Upper lobe of left lung (tissue), 6 donors: ENCODE measurements at regions not wholly inside any gene's neighbourhood (a gene's known extent, or its start where the extent isn't known, plus 50 kb on each side); places are given as distances from the start of the nearest gene placed in this dataset.

ENCODE experiments used
- ATAC-seq, 2 donors: fragments of 200-7000 bp; cut with Tn5 transposase; one replicate each; pipeline ENCODE4 v1.9.1; 2022; ENCODE audit warnings: mild to moderate bottlenecking in 2 of 2, moderate library complexity in 2 of 2; ENCODE audit not compliant: low FRiP score in 2 of 2
- DNase-seq, 2 donors: peaks; one replicate each; pipeline ENCODE4 v3.0.0-alpha.2; 2019 to 2020
- H3K27ac ChIP-seq, 4 donors: fragments of 200-600 bp; sonication (generic); one replicate each; pipeline ENCODE4 v1.5.1; 2016 to 2019
- H3K27me3 ChIP-seq, 4 donors: fragments of 200-600 bp; sonication (generic); one replicate each; pipeline ENCODE4 v1.5.1; 2017 to 2019
- H3K36me3 ChIP-seq, 4 donors: fragments of 200-600 bp; sonication (generic); one replicate each; pipeline ENCODE4 v1.5.1; 2016 to 2019
- H3K4me1 ChIP-seq, 4 donors: fragments of 200-600 bp; sonication (generic); one replicate each; pipeline ENCODE4 v1.5.1; 2018 to 2019
- H3K4me3 ChIP-seq, 4 donors: fragments of 200-600 bp; sonication (generic); one replicate each; pipeline ENCODE4 v1.5.1; 2017 to 2019; ENCODE audit warnings: mild to moderate bottlenecking in 2 of 4, moderate library complexity in 1 of 4
- H3K9me3 ChIP-seq, 4 donors: fragments of 200-600 bp; sonication (generic); one replicate each; pipeline ENCODE4 v1.5.1; 2018 to 2019
- CTCF ChIP-seq, 6 experiments: fragments of 450-650 bp in 4 of 6; fragments of 200-600 bp in 2 of 6; sonication (generic) in 2 of 6; IDR thresholded peaks; one replicate each; pipeline ENCODE4 v1.5.1; 2016 to 2019; ENCODE audit warnings: antibody characterized with exemption in 6 of 6
- EP300 ChIP-seq, 4 donors: sonication (generic); formaldehyde crosslinking; IDR thresholded peaks; one replicate each; pipeline ENCODE4 v1.5.1; 2017; ENCODE audit warnings: antibody characterized with exemption in 4 of 4, control low read depth in 2 of 4
- POLR2A ChIP-seq, 4 donors: fragments of 450-650 bp; IDR thresholded peaks; one replicate each; pipeline ENCODE4 v1.5.1; 2016 to 2017; ENCODE audit warnings: antibody characterized with exemption in 4 of 4, mild to moderate bottlenecking in 2 of 4
- POLR2AphosphoS5 ChIP-seq, 2 donors: sonication (generic); formaldehyde crosslinking; IDR thresholded peaks; one replicate each; pipeline ENCODE4 v1.5.1; 2017; ENCODE audit warnings: antibody characterized with exemption in 2 of 2
- WGBS, 2 donors: methylation state at CpG; one replicate each; pipeline ENCODE4 v1.1.5; 2017 to 2018; 5-methylcytosine and 5-hydroxymethylcytosine counted together
- donor health status: DM: no; HTN: no; CAD: no; lungs with moderate emphysema.
- donor health status: DM: no; HTN: yes; CAD: no; lungs with severe emphysema.

- DNase-seq (no peak), ATAC-seq (no peak)
- TF ChIP-seq CTCF (IDR thresholded peaks at IDR 0.05) (no peak), POLR2A (IDR thresholded peaks at IDR 0.05) (no peak), EP300 (IDR thresholded peaks at IDR 0.05) (no peak), POLR2AphosphoS5 (IDR thresholded peaks at IDR 0.05) (no peak)
- H3K27ac ChIP-seq: no peak overlapping the region
- 87% methylated on average over 6 of the region's 6 CpGs for WGBS, 2 donors
- no peaks in the 10 kb centered on the region for H3K4me1 ChIP-seq
- H3K4me3 ChIP-seq: no peak overlapping the region
- no peaks in the 10 kb centered on the region for H3K27me3 ChIP-seq
- peaks cover 0 to 4% (median 0%) of the 10 kb centered on the region in 4 donors for H3K9me3 ChIP-seq
- H3K36me3 ChIP-seq: no peaks in the 10 kb centered on the region
Measured at GRCh38 chr14:106390401-106390800, 864.0 kb downstream of the TMEM121 start.

GRCh38 chr14:106390947-106391346 lies 864.6 kb downstream of the TMEM121 start:
- Histone ChIP-seq H3K27ac (no peak overlapping the region), H3K36me3 (no peaks in the 10 kb centered on the region), H3K4me3 (no peak overlapping the region), H3K9me3 (peaks cover 0 to 4% (median 0%) of the 10 kb centered on the region in 4 donors), H3K27me3 (no peaks in the 10 kb centered on the region), H3K4me1 (no peaks in the 10 kb centered on the region)
- no peak for DNase-seq
- ATAC-seq: peak in 1 of 2 donors; percentile 22
- 75 to 83% methylated on average over 6 of the region's 6 CpGs for WGBS, 2 donors
- TF ChIP-seq POLR2A (IDR thresholded peaks at IDR 0.05): no peak
- TF ChIP-seq POLR2AphosphoS5 (IDR thresholded peaks at IDR 0.05): no peak
- TF ChIP-seq CTCF (IDR thresholded peaks at IDR 0.05): no peak
- TF ChIP-seq EP300 (IDR thresholded peaks at IDR 0.05): no peak

- ATAC-seq (no peak), DNase-seq (no peak)
- Histone ChIP-seq H3K27me3 (no peaks in the 10 kb centered on the region), H3K36me3 (no peaks in the 10 kb centered on the region), H3K4me1 (no peaks in the 10 kb centered on the region), H3K4me3 (no peak overlapping the region), H3K9me3 (no peaks in the 10 kb centered on the region), H3K27ac (no peak overlapping the region)
- TF ChIP-seq POLR2A (IDR thresholded peaks at IDR 0.05): no peak
- no peak for TF ChIP-seq EP300 (IDR thresholded peaks at IDR 0.05)
- TF ChIP-seq CTCF (IDR thresholded peaks at IDR 0.05): no peak
- no peak for TF ChIP-seq POLR2AphosphoS5 (IDR thresholded peaks at IDR 0.05)
- 58 to 68% methylated on average over 2 of the region's 2 CpGs for WGBS, 2 donors
Measured at GRCh38 chr14:106393742-106394141, 867.4 kb downstream of the TMEM121 start.

DNA sequence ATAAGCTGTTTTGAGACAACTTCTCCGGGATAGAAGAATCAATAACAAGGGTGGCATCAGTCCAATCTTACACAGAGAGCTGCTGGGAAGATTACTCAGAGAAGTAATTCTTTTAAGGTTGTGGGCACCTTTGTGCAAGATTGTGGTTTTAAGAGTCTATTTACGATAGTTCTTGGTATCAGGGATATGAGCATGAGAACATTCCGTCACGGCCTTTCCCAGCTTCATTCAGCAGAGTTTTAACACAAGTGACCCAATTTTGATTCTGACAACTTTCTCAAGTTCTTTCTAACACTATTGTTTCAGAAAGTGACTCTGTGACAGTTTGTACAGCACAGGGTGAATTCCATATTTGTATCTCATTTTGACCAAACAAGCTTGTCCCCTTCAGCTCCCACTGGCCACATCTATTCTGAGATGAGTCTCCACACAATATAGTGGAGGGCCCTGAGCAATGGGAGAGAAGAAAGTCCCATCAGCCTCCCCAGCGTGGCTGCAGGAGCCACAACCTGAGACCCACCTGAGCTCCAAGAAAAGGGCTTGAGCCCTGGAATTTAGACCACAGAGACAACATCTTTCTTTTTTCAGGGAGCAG lies 869.2 kb downstream of the TMEM121 start:
- WGBS, 2 donors: 49 to 60% methylated on average over 5 of the region's 5 CpGs
- ATAC-seq: no peak

More for the DNA sequence above, 869.2 kb downstream of the TMEM121 start:
- no peaks in the 10 kb centered on the region for H3K36me3 ChIP-seq
- TF ChIP-seq EP300 (IDR thresholded peaks at IDR 0.05) (no peak), POLR2AphosphoS5 (IDR thresholded peaks at IDR 0.05) (no peak), CTCF (IDR thresholded peaks at IDR 0.05) (no peak), POLR2A (IDR thresholded peaks at IDR 0.05) (no peak)
- no peak overlapping the region for H3K4me3 ChIP-seq
- DNase-seq: no peak
- no peaks in the 10 kb centered on the region for H3K4me1 ChIP-seq
- no peak overlapping the region for H3K27ac ChIP-seq
- H3K9me3 ChIP-seq: no peaks in the 10 kb centered on the region
- no peaks in the 10 kb centered on the region for H3K27me3 ChIP-seq
